Osteocyte (in vitro differentiated cells): ENCODE measurements at regions not wholly inside any gene's neighbourhood (a gene's known extent, or its start where the extent isn't known, plus 50 kb on each side); places are given as distances from the start of the nearest gene placed in this dataset.

Experiments
- DNase-seq: peaks from one replicate; pipeline ENCODE4 v3.0.0; 2021; ENCODE audit warnings: mixed read lengths; ENCODE audit not compliant: unreplicated experiment; ENCODE audit errors: extremely low spot score
- H3K27ac Mint-ChIP-seq: one replicate; pipeline ENCODE4 v1.8.0; 2021; ENCODE audit warnings: mild to moderate bottlenecking, mixed read lengths; ENCODE audit not compliant: unreplicated experiment
- H3K27me3 Mint-ChIP-seq: one replicate; pipeline ENCODE4 v1.8.0; 2021; ENCODE audit warnings: mixed read lengths; ENCODE audit not compliant: unreplicated experiment
- H3K36me3 Mint-ChIP-seq: one replicate; pipeline ENCODE4 v1.8.0; 2021; ENCODE audit warnings: mixed read lengths; ENCODE audit not compliant: unreplicated experiment
- H3K4me1 Mint-ChIP-seq: one replicate; pipeline ENCODE4 v1.8.0; 2021; ENCODE audit warnings: mixed read lengths; ENCODE audit not compliant: unreplicated experiment
- H3K4me3 Mint-ChIP-seq: one replicate; pipeline ENCODE4 v1.8.0; 2021; ENCODE audit warnings: mild to moderate bottlenecking, moderate library complexity, mixed read lengths; ENCODE audit not compliant: unreplicated experiment
- H3K9me3 Mint-ChIP-seq: one replicate; pipeline ENCODE4 v1.8.0; 2021; ENCODE audit warnings: mixed read lengths; ENCODE audit not compliant: unreplicated experiment
- TF ChIP-seq, protein P1 (sequence below): fragments of 200-600 bp; sonication (generic); IDR thresholded peaks from 2 replicates; pipeline ENCODE4 v1.5.0; 2021; ENCODE audit warnings: antibody characterized with exemption, mild to moderate bottlenecking, moderate library complexity

DNA sequence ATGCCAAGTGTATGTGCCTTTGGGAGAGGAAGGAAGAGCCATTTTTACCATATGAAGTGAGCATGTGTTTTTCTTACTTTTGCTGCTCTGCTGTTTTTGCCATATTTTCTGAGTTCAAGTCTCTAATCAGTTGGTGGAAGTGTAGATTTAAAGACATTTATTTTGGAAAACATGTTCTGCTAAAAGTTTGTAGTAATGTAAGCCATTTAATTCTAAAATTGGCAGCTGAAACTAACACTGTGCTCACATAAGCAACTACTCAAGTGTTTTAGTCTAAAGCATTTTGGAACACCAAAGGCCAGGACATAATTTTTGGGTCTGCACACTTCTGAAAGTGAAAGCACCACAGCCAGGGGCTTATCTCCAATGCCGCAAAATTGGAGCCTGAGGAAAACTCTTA is 363.4 kb upstream of the ZNF608 start:
- Mint-ChIP-seq H3K9me3 (peaks cover 7% of the 10 kb centered on the region), H3K36me3 (no peaks in the 10 kb centered on the region), H3K27ac (no peak overlapping the region), H3K4me1 (peaks cover 23% of the 10 kb centered on the region), H3K4me3 (no peak overlapping the region), H3K27me3 (no peaks in the 10 kb centered on the region)
- TF ChIP-seq, protein P1, sequence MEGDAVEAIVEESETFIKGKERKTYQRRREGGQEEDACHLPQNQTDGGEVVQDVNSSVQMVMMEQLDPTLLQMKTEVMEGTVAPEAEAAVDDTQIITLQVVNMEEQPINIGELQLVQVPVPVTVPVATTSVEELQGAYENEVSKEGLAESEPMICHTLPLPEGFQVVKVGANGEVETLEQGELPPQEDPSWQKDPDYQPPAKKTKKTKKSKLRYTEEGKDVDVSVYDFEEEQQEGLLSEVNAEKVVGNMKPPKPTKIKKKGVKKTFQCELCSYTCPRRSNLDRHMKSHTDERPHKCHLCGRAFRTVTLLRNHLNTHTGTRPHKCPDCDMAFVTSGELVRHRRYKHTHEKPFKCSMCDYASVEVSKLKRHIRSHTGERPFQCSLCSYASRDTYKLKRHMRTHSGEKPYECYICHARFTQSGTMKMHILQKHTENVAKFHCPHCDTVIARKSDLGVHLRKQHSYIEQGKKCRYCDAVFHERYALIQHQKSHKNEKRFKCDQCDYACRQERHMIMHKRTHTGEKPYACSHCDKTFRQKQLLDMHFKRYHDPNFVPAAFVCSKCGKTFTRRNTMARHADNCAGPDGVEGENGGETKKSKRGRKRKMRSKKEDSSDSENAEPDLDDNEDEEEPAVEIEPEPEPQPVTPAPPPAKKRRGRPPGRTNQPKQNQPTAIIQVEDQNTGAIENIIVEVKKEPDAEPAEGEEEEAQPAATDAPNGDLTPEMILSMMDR: no peak
- DNase-seq: no peak

DNA sequence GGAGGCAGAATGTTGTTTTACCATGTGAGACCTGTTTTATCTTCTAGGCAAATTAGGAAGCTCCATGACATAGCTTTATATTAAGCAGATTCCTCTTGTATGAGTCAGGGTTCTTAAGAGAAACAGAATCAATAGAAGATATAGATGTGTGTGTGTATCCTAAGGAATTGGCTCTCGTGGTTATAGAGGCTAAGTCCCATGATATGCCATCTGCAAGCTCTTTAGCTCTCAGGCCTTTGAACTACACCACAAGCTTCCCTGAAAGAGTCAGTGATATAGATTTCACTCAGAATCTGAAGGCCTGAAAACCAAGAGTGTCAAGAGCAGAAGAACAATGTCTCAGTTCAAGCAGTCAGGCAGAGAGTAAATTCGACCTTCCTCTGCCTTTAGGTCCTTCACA is 365.8 kb upstream of the ZNF608 start:
- Mint-ChIP-seq H3K9me3 (peaks cover 7% of the 10 kb centered on the region), H3K27ac (no peak overlapping the region), H3K27me3 (no peaks in the 10 kb centered on the region), H3K4me1 (peaks cover 17% of the 10 kb centered on the region), H3K4me3 (no peak overlapping the region), H3K36me3 (no peaks in the 10 kb centered on the region)
- DNase-seq: no peak
- TF ChIP-seq, protein P1: no peak

DNA sequence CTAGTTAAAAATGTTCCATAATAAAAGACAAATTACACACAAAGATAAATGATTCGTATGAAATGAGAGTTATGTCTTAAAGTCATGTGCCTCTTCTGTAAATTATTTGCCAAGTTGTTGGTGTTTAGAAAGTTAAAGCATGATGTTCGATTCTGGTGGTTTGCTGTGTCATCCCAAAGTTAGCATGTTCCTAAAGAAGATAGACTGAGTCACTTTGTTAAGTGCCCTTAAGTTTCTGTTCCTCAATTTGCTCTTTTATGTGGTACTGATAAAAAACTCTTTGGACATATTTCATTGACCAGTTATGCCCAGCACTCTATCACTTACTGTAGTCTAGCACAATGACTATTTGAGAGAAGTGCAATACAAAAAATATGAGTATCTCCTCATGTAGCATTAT is 366.9 kb upstream of the ZNF608 start:
- H3K27ac Mint-ChIP-seq: no peak overlapping the region
- peaks cover 8% of the 10 kb centered on the region for H3K4me1 Mint-ChIP-seq
- H3K36me3 Mint-ChIP-seq: no peaks in the 10 kb centered on the region
- TF ChIP-seq, protein P1: no peak
- H3K4me3 Mint-ChIP-seq: no peak overlapping the region
- no peak for DNase-seq
- peaks cover 3% of the 10 kb centered on the region for H3K9me3 Mint-ChIP-seq
- no peaks in the 10 kb centered on the region for H3K27me3 Mint-ChIP-seq

DNA sequence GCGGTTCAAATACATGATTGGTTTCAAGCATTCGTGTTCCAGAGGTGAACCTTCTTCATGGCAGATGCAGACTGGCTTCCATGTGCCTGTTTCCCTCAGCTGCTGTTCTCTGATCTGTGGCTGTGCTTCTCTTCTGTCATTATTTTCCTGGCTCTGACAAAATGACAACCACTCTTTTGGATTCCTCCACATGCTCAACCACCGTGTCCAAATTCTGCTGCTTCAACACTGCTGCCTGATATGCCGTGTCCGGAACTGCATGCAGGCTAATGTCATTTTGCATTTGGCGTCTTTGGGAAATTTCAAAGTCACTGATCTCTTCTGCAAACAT is 368.7 kb upstream of the ZNF608 start:
- Mint-ChIP-seq H3K9me3 (peaks cover 3% of the 10 kb centered on the region), H3K27ac (no peak overlapping the region), H3K36me3 (no peaks in the 10 kb centered on the region), H3K4me3 (no peak overlapping the region), H3K4me1 (peaks cover 6% of the 10 kb centered on the region), H3K27me3 (no peaks in the 10 kb centered on the region)
- TF ChIP-seq, protein P1: no peak
- DNase-seq: no peak

DNA sequence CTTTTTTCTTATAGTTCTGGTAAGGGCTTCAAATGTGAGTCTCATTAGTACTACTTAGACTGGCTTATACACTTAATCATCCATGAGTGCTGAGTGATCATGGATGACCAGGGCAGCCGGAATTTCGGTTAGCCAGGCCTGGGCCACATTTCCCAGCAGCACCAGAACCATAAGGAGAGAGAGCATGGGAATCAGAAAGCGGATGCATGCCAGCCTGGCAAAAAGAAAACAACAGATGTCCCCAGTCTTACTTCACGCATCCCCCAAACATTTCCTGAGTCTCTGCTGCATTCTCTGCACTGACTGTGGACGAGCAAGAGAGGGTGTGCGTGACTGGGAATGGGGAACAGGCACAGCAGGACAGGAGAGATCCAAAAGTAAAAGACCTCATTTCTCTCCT is 371.1 kb upstream of the ZNF608 start:
- Mint-ChIP-seq H3K9me3 (peaks cover 3% of the 10 kb centered on the region), H3K36me3 (no peaks in the 10 kb centered on the region), H3K4me1 (peaks cover 2% of the 10 kb centered on the region), H3K4me3 (no peak overlapping the region), H3K27me3 (no peaks in the 10 kb centered on the region), H3K27ac (no peak overlapping the region)
- DNase-seq: no peak
- TF ChIP-seq, protein P1: no peak
